DND-41 (cell line): ENCODE measurements at regions not wholly inside any gene's neighbourhood (a gene's known extent, or its start where the extent isn't known, plus 50 kb on each side); places are given as distances from the start of the nearest gene placed in this dataset.

Experiments used
- ATAC-seq: fragments of 200-7000 bp; cut with Tn5 transposase; 3 replicates; pipeline ENCODE4 v1.9.1; 2021; ENCODE audit warnings: low read depth; ENCODE audit not compliant: insufficient read depth
- DNase-seq: peaks from one replicate; pipeline ENCODE4 v3.0.0-alpha.2; 2020
- H2AFZ ChIP-seq: 2 replicates; pipeline ENCODE4 v1.6.0; 2012; ENCODE audit warnings: low read depth, low read length
- H3K27ac ChIP-seq: 2 replicates; pipeline ENCODE4 v1.5.1; 2012; ENCODE audit warnings: low read length, inconsistent platforms
- H3K27me3 ChIP-seq: fragments of 200-600 bp; sonication (generic); 2 replicates; pipeline ENCODE4 v1.6.0; 2012; ENCODE audit warnings: low read length, mild to moderate bottlenecking, inconsistent platforms; ENCODE audit not compliant: insufficient read depth, poor library complexity
- H3K36me3 ChIP-seq: 2 replicates; pipeline ENCODE4 v1.5.1; 2012; ENCODE audit warnings: low read length, inconsistent platforms; ENCODE audit not compliant: insufficient read depth
- H3K4me1 ChIP-seq: 2 replicates; pipeline ENCODE4 v1.5.1; 2012; ENCODE audit warnings: mild to moderate bottlenecking, low read length; ENCODE audit not compliant: insufficient read depth
- H3K4me2 ChIP-seq: 2 replicates; pipeline ENCODE4 v1.6.0; 2012; ENCODE audit warnings: mild to moderate bottlenecking, moderate library complexity, low read length, inconsistent platforms; ENCODE audit not compliant: insufficient read depth
- H3K4me3 ChIP-seq, 2 experiments: fragments of 200-600 bp in 1 of 2; shearing (Covaris generic) in 1 of 2; 2 replicates each; pipeline ENCODE4 v1.5.1; 2012 to 2016; ENCODE audit warnings: inconsistent platforms in 2 of 2, low read length in 2 of 2, mild to moderate bottlenecking in 2 of 2, low read depth in 1 of 2, moderate library complexity in 1 of 2
- H3K79me2 ChIP-seq: 2 replicates; pipeline ENCODE4 v1.6.0; 2012; ENCODE audit warnings: low read length, inconsistent platforms; ENCODE audit not compliant: insufficient read depth
- H3K9ac ChIP-seq: 2 replicates; pipeline ENCODE4 v1.6.0; 2012; ENCODE audit warnings: low read depth, mild to moderate bottlenecking, inconsistent platforms, low read length, moderate library complexity
- H3K9me3 ChIP-seq: 2 replicates; pipeline ENCODE4 v1.5.1; 2012; ENCODE audit warnings: low read length, moderate library complexity, mild to moderate bottlenecking, inconsistent platforms; ENCODE audit not compliant: insufficient read depth, severe bottlenecking
- H4K20me1 ChIP-seq: 2 replicates; pipeline ENCODE4 v1.6.0; 2012; ENCODE audit warnings: low read length; ENCODE audit not compliant: insufficient read depth
- EZH2 ChIP-seq: IDR thresholded peaks from 3 replicates; pipeline ENCODE4 v1.6.1; 2012; ENCODE audit warnings: borderline replicate concordance, low read depth, mild to moderate bottlenecking, moderate library complexity, low read length, inconsistent platforms; ENCODE audit not compliant: severe bottlenecking
- TF ChIP-seq, protein P1 (sequence below): IDR thresholded peaks from 2 replicates; pipeline ENCODE4 v1.5.1; 2012; ENCODE audit warnings: borderline replicate concordance, low read length, moderate library complexity, mild to moderate bottlenecking; ENCODE audit not compliant: poor library complexity, severe bottlenecking; ENCODE audit errors: extremely low read depth

GRCh38 chr14:98062083-98062482 lies 1209.9 kb downstream of the BCL11B start:
- H3K4me3 ChIP-seq = no peak overlapping the region
- H3K4me2 ChIP-seq = no peak overlapping the region
- no peak for TF ChIP-seq EZH2
- TF ChIP-seq, protein P1, sequence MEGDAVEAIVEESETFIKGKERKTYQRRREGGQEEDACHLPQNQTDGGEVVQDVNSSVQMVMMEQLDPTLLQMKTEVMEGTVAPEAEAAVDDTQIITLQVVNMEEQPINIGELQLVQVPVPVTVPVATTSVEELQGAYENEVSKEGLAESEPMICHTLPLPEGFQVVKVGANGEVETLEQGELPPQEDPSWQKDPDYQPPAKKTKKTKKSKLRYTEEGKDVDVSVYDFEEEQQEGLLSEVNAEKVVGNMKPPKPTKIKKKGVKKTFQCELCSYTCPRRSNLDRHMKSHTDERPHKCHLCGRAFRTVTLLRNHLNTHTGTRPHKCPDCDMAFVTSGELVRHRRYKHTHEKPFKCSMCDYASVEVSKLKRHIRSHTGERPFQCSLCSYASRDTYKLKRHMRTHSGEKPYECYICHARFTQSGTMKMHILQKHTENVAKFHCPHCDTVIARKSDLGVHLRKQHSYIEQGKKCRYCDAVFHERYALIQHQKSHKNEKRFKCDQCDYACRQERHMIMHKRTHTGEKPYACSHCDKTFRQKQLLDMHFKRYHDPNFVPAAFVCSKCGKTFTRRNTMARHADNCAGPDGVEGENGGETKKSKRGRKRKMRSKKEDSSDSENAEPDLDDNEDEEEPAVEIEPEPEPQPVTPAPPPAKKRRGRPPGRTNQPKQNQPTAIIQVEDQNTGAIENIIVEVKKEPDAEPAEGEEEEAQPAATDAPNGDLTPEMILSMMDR = no peak
- H3K9me3 ChIP-seq = no peaks in the 10 kb centered on the region
- no peak for DNase-seq
- no peak for ATAC-seq
- H2AFZ ChIP-seq = no peak overlapping the region
- H3K27ac ChIP-seq = no peak overlapping the region
- no peaks in the 10 kb centered on the region for H3K27me3 ChIP-seq
- H3K9ac ChIP-seq = no peak overlapping the region
- no peaks in the 10 kb centered on the region for H3K4me1 ChIP-seq
- no peaks in the 10 kb centered on the region for H3K79me2 ChIP-seq
- no peaks in the 10 kb centered on the region for H4K20me1 ChIP-seq
- no peaks in the 10 kb centered on the region for H3K36me3 ChIP-seq

DNA sequence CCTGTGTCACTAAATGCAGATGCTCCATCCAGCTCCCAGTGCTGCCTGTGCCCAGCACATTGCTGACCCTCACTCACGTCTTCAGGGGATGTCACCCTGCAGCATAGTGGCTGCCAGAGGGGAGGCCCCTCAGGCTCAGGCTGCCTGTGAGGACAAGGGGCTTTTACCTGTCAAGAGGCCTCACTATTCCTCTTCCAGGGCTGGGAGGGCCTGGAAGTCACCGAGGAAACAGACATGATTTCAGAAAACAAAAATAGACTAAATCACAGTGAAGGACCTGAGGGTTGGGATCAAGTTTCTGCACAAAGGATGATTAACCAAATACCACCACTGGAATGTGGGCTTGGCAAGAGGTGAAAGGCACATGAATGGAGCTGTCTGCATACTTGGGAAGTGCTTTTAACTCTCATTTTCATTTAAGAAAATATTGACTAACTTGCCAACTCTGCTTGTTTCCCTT lies 1202.3 kb downstream of the BCL11B start:
- Histone ChIP-seq H3K4me1 (no peaks in the 10 kb centered on the region), H3K36me3 (no peaks in the 10 kb centered on the region), H3K9me3 (no peaks in the 10 kb centered on the region), H3K4me3 (no peak overlapping the region), H3K27ac (no peak overlapping the region), H3K27me3 (no peaks in the 10 kb centered on the region), H3K4me2 (no peak overlapping the region), H3K9ac (no peak overlapping the region), H3K79me2 (no peaks in the 10 kb centered on the region), H4K20me1 (no peaks in the 10 kb centered on the region), H2AFZ (0 out of 2 replicates have a peak overlapping the region, but pooled peaks have one; percentile 12)
- DNase-seq (no peak), ATAC-seq (no peak; the same call in 2 of the 3 replicates)
- TF ChIP-seq, protein P1 = no peak
- TF ChIP-seq EZH2 = no peak

DNA sequence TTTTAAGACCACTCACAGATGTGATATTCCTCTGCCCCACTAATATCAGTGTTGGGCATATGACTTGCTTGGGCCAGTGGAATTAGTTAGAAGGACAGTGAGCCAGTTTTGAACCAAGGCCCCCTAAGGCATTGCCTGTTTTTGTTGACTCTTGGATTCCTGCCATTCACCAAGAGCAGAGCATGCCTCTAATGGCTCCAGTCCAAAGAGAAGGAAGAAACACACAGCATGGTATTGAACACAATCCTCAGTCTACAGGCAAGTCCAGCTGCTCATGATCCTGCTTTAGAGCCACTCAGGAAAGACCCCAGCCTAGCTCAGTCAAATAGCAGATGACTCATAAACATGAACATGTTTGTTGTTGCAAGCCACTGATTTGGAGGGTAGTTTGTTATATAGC lies 1201.5 kb downstream of the BCL11B start:
- H3K4me3 ChIP-seq = no peak overlapping the region
- no peaks in the 10 kb centered on the region for H3K79me2 ChIP-seq
- H4K20me1 ChIP-seq = no peaks in the 10 kb centered on the region
- H3K4me1 ChIP-seq = no peaks in the 10 kb centered on the region
- no peak overlapping the region for H3K4me2 ChIP-seq
- 0 out of 3 replicates have a peak, but pooled peaks have one; percentile 19 for ATAC-seq
- no peaks in the 10 kb centered on the region for H3K36me3 ChIP-seq
- no peak for DNase-seq
- H3K27ac ChIP-seq = no peak overlapping the region
- H3K27me3 ChIP-seq = no peaks in the 10 kb centered on the region
- no peak overlapping the region for H2AFZ ChIP-seq
- H3K9me3 ChIP-seq = no peaks in the 10 kb centered on the region
- no peak overlapping the region for H3K9ac ChIP-seq
- TF ChIP-seq EZH2 = no peak
- TF ChIP-seq, protein P1 = no peak

GRCh38 chr14:98074111-98074510 lies 1197.9 kb downstream of the BCL11B start:
- Histone ChIP-seq H3K9ac (no peak overlapping the region), H3K27ac (no peak overlapping the region), H3K36me3 (no peaks in the 10 kb centered on the region), H4K20me1 (no peaks in the 10 kb centered on the region), H3K4me3 (no peak overlapping the region), H3K4me2 (no peak overlapping the region), H2AFZ (no peak overlapping the region), H3K79me2 (no peaks in the 10 kb centered on the region), H3K4me1 (peaks cover 5% of the 10 kb centered on the region; the same call in 1 of the 2 replicates), H3K27me3 (no peaks in the 10 kb centered on the region), H3K9me3 (no peaks in the 10 kb centered on the region)
- no peak for TF ChIP-seq EZH2
- TF ChIP-seq, protein P1 = no peak
- DNase-seq = no peak
- ATAC-seq = no peak
